ENCODE measurements at regions not wholly inside any gene's neighbourhood (a gene's known extent, or its start where the extent isn't known, plus 50 kb on each side); places are given as distances from the start of the nearest gene placed in this dataset.

- DNase-seq (ENCODE audit: extremely low spot score), result no peak
- ChIA-PET POLR2A (no interaction called here), CTCF (no interaction called here)
- no peak for TF ChIP-seq CTCF (IDR thresholded peaks at IDR 0.05; ENCODE audit: control extremely low read depth, extremely low read depth, low read depth, missing control alignments)
Measured at GRCh38 chr7:9796241-9796640, 1177.4 kb upstream of the PHF14 start.

- ChIA-PET CTCF (no interaction called here), POLR2A (no interaction called here)
- DNase-seq (ENCODE audit: extremely low spot score), result no peak
- no peak for TF ChIP-seq CTCF (IDR thresholded peaks at IDR 0.05; ENCODE audit: control extremely low read depth, extremely low read depth, low read depth, missing control alignments)
Measured at GRCh38 chr7:9822458-9823290, 1151.0 kb upstream of the PHF14 start.

GRCh38 chr7:9835199-9835598 lies 1138.5 kb upstream of the PHF14 start:
- DNase-seq (ENCODE audit: extremely low spot score), result no peak
- TF ChIP-seq CTCF (IDR thresholded peaks at IDR 0.05; ENCODE audit: control extremely low read depth, extremely low read depth, low read depth, missing control alignments), result no peak
- POLR2A ChIA-PET, result no interaction called here
- CTCF ChIA-PET, result no interaction called here

- ChIA-PET POLR2A (no interaction called here), CTCF (no interaction called here)
- DNase-seq (ENCODE audit: extremely low spot score), result no peak
- TF ChIP-seq CTCF (IDR thresholded peaks at IDR 0.05; ENCODE audit: control extremely low read depth, extremely low read depth, low read depth, missing control alignments), result no peak
Measured at GRCh38 chr7:9836671-9837070, 1137.0 kb upstream of the PHF14 start.

GRCh38 chr7:9842301-9842700 lies 1131.4 kb upstream of the PHF14 start:
- DNase-seq (ENCODE audit: extremely low spot score), result no peak
- CTCF ChIA-PET, result interaction anchor here (1.3 to 2.5 kb wide), 3 partner anchors 13 to 29 kb away, joined by 3 to 8 read pairs (median 3); no protein-coding TSS in a partner anchor
- POLR2A ChIA-PET, result no interaction called here
- TF ChIP-seq CTCF (IDR thresholded peaks at IDR 0.05; ENCODE audit: control extremely low read depth, extremely low read depth, low read depth, missing control alignments), result no peak

- no peak for DNase-seq (ENCODE audit: extremely low spot score)
- ChIA-PET CTCF (no interaction called here), POLR2A (no interaction called here)
- TF ChIP-seq CTCF (IDR thresholded peaks at IDR 0.05; ENCODE audit: control extremely low read depth, extremely low read depth, low read depth, missing control alignments), result no peak
Measured at GRCh38 chr7:9846902-9847301, 1126.8 kb upstream of the PHF14 start.
